HEK293 (cell line): ENCODE measurements at regions not wholly inside any gene's neighbourhood (a gene's known extent, or its start where the extent isn't known, plus 50 kb on each side); places are given as distances from the start of the nearest gene placed in this dataset.
"Not testable (repeated sequence)": the region's sequence is repeated elsewhere in the genome, so short reads cannot be mapped to it uniquely, and the experiment has no call there.

ENCODE experiments used
- ATF2 ChIP-seq: fragments of 450-650 bp; formaldehyde crosslinking; IDR thresholded peaks from 2 replicates; pipeline ENCODE4 v1.5.1; 2016; ENCODE audit warnings: missing biosample characterization, missing genetic modification characterization, low read depth
- CTCF ChIP-seq: fragments of 450-650 bp; formaldehyde crosslinking; IDR thresholded peaks from 2 replicates; pipeline ENCODE4 v1.5.1; 2016; ENCODE audit warnings: missing biosample characterization, missing genetic modification characterization
- MEIS1 ChIP-seq: sonication (generic); formaldehyde crosslinking; IDR thresholded peaks from 2 replicates; pipeline ENCODE4 v1.8.1; 2022; ENCODE audit warnings: missing genetic modification reagents, mild to moderate bottlenecking, borderline replicate concordance
- MZF1 ChIP-seq: fragments of 450-650 bp; formaldehyde crosslinking; IDR thresholded peaks from 2 replicates; pipeline ENCODE4 v1.5.1; 2017; ENCODE audit warnings: missing biosample characterization, missing genetic modification characterization, borderline replicate concordance
- SP2 ChIP-seq: fragments of 450-650 bp; formaldehyde crosslinking; IDR thresholded peaks from 2 replicates; pipeline ENCODE4 v1.5.1; 2016; ENCODE audit warnings: missing biosample characterization, missing genetic modification characterization
- ZFHX2 ChIP-seq: fragments of 450-650 bp; formaldehyde crosslinking; conservative IDR thresholded peaks from 2 replicates; pipeline ENCODE4 v1.5.1; 2016; ENCODE audit warnings: missing biosample characterization, missing genetic modification characterization
- ZNF416 ChIP-seq: fragments of 450-650 bp; formaldehyde crosslinking; IDR thresholded peaks from 2 replicates; pipeline ENCODE4 v1.5.1; 2016; ENCODE audit warnings: missing biosample characterization, missing genetic modification characterization
- ZNF501 ChIP-seq: fragments of 450-650 bp; formaldehyde crosslinking; IDR thresholded peaks from 2 replicates; pipeline ENCODE4 v1.5.1; 2016; ENCODE audit warnings: missing biosample characterization, missing genetic modification characterization
- ZNF610 ChIP-seq: fragments of 450-650 bp; formaldehyde crosslinking; IDR thresholded peaks from 2 replicates; pipeline ENCODE4 v1.5.1; 2016; ENCODE audit warnings: missing biosample characterization, missing genetic modification characterization, borderline replicate concordance

GRCh38 chr7:25700141-25700540 is 451.9 kb upstream of the NFE2L3 start:
- not testable (repeated sequence) for TF ChIP-seq ZNF416 (tag by site-specific recombination); CTCF (tag by site-specific recombination); ZFHX2; ATF2; MZF1; ZNF501; ZNF610 (tag by site-specific recombination); MEIS1 (CRISPR knock-in tag)
- TF ChIP-seq SP2 (tag by site-specific recombination), result 0 out of 2 replicates have a peak, but pooled peaks have one; percentile 19
